ENCODE measurements at regions not wholly inside any gene's neighbourhood (a gene's known extent, or its start where the extent isn't known, plus 50 kb on each side); places are given as distances from the start of the nearest gene placed in this dataset.

DNA sequence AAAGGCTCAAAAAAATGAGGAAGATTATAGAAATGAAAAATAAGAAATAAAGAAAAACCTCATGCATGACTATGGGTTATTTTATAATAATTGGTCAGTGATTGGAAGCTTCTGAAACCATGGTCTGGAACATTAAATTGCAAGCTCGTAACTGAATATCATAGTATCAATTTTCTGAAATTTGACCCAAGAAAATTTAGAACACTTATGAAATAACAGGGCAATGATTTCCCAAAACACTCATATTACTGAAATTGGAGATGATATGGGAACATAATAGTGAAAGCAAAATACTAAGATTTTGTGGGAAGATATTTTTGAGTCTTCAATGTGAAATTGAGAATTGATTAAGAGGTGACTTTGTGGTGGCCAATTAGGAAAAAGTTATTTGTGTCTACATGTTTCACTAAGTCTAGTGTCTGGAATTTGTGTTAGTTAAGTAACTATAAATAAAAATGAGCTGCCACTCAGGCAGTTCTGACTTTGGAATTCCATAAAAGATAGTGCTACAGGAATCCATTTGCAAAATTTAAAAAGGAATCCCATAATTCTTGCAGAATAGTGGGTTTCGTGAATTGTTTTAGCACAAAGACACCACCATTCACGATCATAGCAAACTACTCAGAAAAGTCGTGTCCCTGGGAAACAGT is 603.0 kb downstream of the LMO7 start:
- Histone ChIP-seq H3K4me1 (no peaks in the 10 kb centered on the region), H3K4me3 (no peak overlapping the region), H3K36me3 (no peaks in the 10 kb centered on the region), H3K27me3 (no peaks in the 10 kb centered on the region), H3K9me3 (no peaks in the 10 kb centered on the region), H3K27ac (no peak overlapping the region)
- intact Hi-C loops (cut with DNase I) = no loop called here
- no peak for DNase-seq (ENCODE audit: extremely low spot score in 2 of 2)
- no peak for TF ChIP-seq POLR2AphosphoS5 (IDR thresholded peaks at IDR 0.05; ENCODE audit: insufficient read depth in 1 of 2, low read depth in 1 of 2)
- TF ChIP-seq POLR2A (IDR thresholded peaks at IDR 0.05) = no peak
- TF ChIP-seq CTCF (IDR thresholded peaks at IDR 0.05) = no peak

GRCh38 chr13:76231522-76232167 is 595.5 kb downstream of the LMO7 start:
- H3K36me3 ChIP-seq = no peaks in the 10 kb centered on the region
- intact Hi-C loops (cut with DNase I) = no loop called here
- DNase-seq (ENCODE audit: extremely low spot score in 2 of 2) = no peak

GRCh38 chr13:76229281-76229680 is 593.2 kb downstream of the LMO7 start:
- intact Hi-C loops (cut with DNase I) = no loop called here
- no peaks in the 10 kb centered on the region for H3K36me3 ChIP-seq
- no peak overlapping the region for H3K4me3 ChIP-seq
- no peak overlapping the region for H3K27ac ChIP-seq
- H3K4me1 ChIP-seq = no peaks in the 10 kb centered on the region
- TF ChIP-seq POLR2AphosphoS5 (IDR thresholded peaks at IDR 0.05; ENCODE audit: insufficient read depth in 1 of 2, low read depth in 1 of 2) (no peak), POLR2A (IDR thresholded peaks at IDR 0.05) (no peak), CTCF (IDR thresholded peaks at IDR 0.05) (no peak)
- H3K9me3 ChIP-seq = no peaks in the 10 kb centered on the region
- no peak for DNase-seq (ENCODE audit: extremely low spot score in 2 of 2)
- H3K27me3 ChIP-seq = no peaks in the 10 kb centered on the region

More at GRCh38 chr13:76231522-76232167, 595.5 kb downstream of the LMO7 start:
- Histone ChIP-seq H3K27ac (no peak overlapping the region), H3K4me3 (no peak overlapping the region), H3K9me3 (no peaks in the 10 kb centered on the region), H3K4me1 (no peaks in the 10 kb centered on the region), H3K27me3 (no peaks in the 10 kb centered on the region)
- TF ChIP-seq POLR2AphosphoS5 (IDR thresholded peaks at IDR 0.05; ENCODE audit: insufficient read depth in 1 of 2, low read depth in 1 of 2) = no peak
- no peak for TF ChIP-seq CTCF (IDR thresholded peaks at IDR 0.05)
- no peak for TF ChIP-seq POLR2A (IDR thresholded peaks at IDR 0.05)

DNA sequence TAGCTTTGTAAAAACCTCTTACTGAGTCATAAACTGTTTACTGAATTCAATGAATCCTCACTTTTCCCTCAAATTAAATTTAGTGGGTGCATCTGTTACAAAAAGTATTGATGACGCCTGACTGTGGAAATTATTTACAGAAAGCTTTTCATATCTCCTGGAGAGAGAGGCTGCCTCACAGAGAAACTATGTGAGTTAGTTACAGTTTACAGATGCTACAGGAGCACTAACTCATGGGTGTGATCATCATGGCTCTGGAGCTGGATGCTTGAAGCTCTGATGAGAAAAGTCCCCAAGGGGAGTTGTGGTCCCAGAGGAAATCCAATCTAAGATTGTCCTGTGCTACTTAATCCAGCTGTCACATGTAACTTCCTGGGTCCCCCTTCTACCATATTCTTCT is 590.8 kb downstream of the LMO7 start:
- H3K36me3 ChIP-seq = no peaks in the 10 kb centered on the region
- H3K4me1 ChIP-seq = no peaks in the 10 kb centered on the region
- H3K27ac ChIP-seq = no peak overlapping the region
- H3K4me3 ChIP-seq = no peak overlapping the region
- TF ChIP-seq POLR2AphosphoS5 (IDR thresholded peaks at IDR 0.05; ENCODE audit: insufficient read depth in 1 of 2, low read depth in 1 of 2) (no peak), POLR2A (IDR thresholded peaks at IDR 0.05) (no peak), CTCF (IDR thresholded peaks at IDR 0.05) (no peak)
- no peaks in the 10 kb centered on the region for H3K9me3 ChIP-seq
- DNase-seq (ENCODE audit: extremely low spot score in 2 of 2) = no peak
- no peaks in the 10 kb centered on the region for H3K27me3 ChIP-seq
- intact Hi-C loops (cut with DNase I) = no loop called here

- no peak for DNase-seq (ENCODE audit: extremely low spot score in 2 of 2)
- no peaks in the 10 kb centered on the region for H3K9me3 ChIP-seq
- intact Hi-C loops (cut with DNase I) = no loop called here
- no peak overlapping the region for H3K27ac ChIP-seq
- no peaks in the 10 kb centered on the region for H3K4me1 ChIP-seq
- no peaks in the 10 kb centered on the region for H3K27me3 ChIP-seq
- no peaks in the 10 kb centered on the region for H3K36me3 ChIP-seq
- H3K4me3 ChIP-seq = no peak overlapping the region
- TF ChIP-seq POLR2AphosphoS5 (IDR thresholded peaks at IDR 0.05; ENCODE audit: insufficient read depth in 1 of 2, low read depth in 1 of 2) (no peak), CTCF (IDR thresholded peaks at IDR 0.05) (no peak), POLR2A (IDR thresholded peaks at IDR 0.05) (no peak)
Measured at GRCh38 chr13:76225815-76226489, 589.8 kb downstream of the LMO7 start.
